SKM-1 treated with dmso at 0.1 percent for 144 hours (cell line): ENCODE measurements at regions not wholly inside any gene's neighbourhood (a gene's known extent, or its start where the extent isn't known, plus 50 kb on each side); places are given as distances from the start of the nearest gene placed in this dataset.

Experiments
- DNase-seq: peaks from one replicate; lab custom pipeline; 2025; ENCODE audit not compliant: unreplicated experiment; lab: John Stamatoyannopoulos, UW

DNA sequence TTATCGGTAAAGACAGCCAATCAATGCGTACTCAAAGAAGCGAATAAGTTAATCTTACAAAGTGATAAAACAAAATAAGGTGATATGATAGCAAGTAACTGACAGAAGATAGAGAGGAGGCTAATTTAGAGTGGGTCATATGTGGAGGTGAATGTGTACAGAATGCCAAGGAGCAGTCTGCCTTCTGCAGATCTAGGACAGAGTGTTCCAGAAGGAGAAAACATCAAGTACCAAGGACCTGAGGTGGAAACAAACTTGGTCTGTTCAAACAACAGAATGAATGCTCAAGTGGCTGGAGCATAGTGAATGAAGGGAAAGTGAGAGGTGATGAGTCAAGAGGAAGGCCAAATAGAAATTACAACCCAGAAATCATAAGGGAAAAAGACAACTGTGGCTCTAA lies 170.3 kb upstream of the BMP4 start:
- DNase-seq = no peak

DNA sequence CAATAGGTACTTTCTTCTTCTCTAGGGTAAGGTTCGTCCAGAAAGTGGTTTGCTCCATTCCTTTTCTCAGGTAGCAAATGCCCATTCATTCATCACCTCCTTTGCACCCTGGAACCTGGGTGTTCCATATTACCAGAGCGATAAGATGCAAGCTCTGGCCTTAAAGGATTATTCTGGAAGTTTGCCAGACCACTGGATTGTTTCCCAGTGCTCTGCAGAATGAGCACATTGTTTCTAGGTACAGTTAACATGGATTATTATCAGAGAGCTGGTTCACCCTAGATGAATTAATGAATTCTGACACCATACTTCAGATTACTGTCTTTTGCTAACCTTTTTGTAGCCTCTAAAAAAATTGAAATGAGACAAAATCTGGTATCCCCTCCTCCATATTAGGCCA lies 170.9 kb upstream of the BMP4 start:
- DNase-seq = no peak

DNA sequence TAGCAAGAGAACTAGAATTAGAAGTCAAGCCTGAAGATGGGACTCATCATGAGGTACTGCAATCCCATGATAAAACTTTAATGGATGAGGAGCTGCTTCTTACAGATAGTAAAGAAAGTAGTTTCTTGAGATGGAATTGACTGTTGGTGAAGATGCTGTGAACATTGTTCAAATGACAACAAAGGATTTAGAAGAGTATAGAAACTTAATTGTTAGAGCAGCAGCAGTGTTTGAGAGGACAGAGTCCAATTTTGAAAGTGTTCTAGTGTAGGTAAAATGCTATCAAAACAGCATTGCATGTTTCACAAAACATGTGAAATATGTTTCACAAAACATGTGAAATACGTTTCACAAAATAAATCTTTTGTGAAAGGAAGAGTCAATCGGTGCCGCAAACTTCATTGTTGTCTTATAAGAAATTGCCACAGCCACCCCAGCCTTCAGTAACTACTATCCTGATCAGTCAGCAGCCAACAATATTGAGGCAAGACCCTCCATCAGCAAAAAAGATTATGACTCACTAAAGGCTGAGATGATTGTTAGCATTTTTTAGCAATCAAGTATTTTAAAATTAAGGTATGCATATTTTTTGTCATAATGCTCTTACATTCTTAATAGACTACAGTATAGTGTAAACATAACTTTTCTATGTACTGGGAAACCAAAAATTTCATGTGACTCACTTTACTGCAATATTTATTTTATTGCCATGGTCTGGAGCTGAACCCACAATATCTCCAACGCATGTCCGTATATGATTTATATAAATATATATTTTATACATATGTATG lies 173.4 kb upstream of the BMP4 start:
- DNase-seq = no peak

DNA sequence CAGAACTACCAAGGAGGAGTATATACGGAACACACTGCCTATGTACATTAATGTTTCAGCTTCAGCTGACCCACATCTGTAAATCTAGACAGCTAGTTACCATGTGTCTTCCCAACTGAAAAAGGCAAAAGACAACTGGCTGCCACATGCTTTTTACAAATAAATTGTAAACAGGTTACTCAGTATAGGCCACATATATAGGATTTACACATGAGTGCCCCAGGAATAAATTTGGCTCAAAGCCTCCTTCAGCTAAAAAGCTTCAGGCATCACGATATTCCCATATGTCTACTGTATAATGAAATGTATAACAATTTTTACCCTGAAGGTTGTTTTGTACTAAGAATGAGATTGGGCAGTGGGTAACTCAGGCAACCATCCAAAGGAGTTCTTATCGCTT lies 175.9 kb upstream of the BMP4 start:
- no peak for DNase-seq

DNA sequence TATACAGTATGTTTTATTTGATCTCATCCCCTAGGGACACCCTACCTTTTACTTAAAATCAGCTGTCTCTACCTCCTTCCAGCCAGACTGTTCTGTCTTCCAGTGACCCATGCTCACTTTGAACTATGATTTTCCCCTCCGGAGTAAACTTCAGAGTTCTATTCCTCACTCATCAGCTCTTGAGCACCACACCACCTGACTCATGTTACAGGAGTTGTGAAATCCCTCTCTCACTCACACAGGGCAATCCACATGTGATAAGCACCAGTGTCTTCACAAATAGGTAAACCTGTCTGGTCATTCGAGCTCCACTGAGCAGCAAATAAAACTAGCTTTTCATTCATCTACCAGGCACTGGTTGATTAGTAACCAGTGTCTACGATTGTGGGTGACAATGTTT lies 177.3 kb upstream of the BMP4 start:
- no peak for DNase-seq

DNA sequence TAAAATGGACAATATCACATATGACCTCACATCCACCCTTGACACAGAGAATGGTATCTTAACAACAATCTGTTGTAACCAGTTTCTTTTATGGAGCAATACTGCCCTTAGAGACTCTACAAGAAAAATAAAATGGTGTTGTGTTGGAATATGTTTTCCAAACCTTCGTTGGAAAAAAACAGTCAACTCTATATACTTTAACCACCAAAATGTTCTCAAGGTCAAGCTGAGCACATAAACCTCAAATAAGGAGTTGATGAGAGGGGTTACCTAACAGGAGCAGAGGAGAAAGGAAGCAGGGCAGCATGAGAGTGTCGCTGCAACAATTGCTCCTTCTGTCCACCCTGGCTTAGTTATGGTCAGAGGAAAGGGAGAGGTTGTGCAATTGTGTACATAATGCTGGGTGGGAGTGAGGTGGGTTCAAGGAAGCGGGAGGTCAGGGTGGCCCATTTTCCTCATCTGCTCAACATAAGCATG lies 179.2 kb upstream of the BMP4 start:
- no peak for DNase-seq

DNA sequence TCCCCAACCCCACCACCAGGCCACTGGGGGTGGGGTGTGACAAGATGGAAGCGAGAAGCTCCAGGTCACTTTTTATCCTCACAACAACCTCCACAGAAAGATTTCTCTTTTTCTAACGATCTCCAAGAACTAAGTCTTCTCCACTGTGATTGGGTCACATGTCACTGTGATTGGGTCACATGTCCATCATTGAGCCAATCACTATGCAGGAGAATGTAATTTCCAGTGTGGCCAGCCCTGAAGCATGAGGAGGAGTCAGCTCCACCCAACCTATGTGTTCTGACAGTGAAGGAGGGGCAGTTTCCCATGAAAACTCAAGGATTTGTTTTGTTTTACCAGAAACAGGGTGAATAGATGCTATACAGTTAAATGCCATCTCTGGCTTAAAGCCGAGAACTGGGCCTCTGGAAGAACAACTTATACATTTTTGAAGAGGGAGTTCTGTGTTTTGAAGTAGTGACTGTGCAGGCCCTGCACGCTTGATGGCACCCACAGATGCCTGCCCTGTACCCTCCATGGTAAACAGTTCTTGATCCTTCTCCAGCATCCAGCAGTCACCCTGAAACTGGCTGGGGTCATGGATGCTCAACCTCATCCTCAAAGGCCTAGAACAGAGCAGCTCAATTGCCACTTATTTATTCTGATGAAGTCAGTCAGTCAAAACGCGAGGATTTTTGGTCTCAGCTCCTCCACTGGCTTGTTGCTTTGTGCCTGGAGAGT lies 180.4 kb upstream of the BMP4 start:
- DNase-seq = no peak

DNA sequence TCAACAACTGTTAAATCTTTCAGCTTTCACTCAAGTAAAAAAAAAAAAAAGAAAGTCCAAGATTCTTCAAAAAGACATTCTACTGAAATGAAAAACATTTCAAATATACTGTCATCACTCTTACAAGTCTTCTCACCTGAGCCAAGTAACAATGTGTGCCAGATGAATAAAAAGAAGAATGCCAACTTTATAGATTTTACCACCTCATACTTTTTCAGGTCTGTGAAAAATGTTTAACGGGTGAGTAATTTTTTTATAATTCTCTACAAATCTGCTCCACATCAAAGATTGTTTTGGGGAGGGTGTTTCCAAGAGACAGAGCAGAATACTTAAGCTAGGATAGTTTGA lies 181.0 kb upstream of the BMP4 start:
- DNase-seq = no peak

DNA sequence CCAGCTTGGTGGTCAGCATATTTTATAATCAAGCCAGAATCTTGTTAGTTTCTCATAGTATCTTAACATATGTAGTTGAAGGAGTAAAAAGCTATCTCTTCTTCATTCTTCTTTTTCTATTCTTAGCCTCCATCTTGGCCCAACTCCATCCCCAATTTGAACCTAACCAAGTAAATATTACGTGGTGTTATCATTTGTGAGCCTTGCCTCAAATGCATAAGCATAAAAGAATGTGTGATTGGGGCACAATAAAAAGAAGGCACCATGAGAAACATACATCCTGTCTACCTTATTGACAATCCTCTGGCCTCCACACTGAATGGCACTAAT lies 181.4 kb upstream of the BMP4 start:
- no peak for DNase-seq

DNA sequence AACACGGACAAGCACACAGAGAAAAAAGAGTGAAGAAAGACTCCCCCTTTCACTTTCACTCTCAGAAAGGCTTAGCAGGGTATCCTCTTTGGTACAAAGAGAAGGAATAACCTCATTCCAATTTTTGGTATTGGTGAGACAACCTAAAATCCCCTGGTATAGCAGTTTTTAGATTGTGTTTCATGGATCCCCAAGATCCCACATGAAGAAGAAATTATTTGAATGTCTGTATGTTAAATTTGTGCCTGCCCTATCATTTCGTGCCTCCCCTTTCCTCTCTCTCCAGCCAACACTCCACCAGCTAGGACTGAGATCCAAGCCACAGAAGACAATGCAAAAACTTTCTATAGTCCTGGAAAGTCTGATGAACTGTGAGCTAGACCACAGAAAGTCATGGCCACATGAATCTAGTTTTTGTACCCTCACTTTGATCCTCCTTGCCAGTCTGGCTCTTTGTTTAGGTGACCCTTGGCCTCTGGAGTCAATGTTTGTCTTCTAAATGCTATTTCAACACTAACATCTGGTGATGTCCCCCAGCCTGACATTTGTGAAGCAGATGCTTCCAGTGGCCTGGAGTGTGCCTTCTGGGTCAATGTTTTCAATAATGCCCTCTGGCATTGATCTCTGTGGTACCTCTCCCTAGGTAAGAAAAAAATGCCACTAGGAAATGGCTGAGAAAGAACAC lies 181.9 kb upstream of the BMP4 start:
- DNase-seq = no peak

DNA sequence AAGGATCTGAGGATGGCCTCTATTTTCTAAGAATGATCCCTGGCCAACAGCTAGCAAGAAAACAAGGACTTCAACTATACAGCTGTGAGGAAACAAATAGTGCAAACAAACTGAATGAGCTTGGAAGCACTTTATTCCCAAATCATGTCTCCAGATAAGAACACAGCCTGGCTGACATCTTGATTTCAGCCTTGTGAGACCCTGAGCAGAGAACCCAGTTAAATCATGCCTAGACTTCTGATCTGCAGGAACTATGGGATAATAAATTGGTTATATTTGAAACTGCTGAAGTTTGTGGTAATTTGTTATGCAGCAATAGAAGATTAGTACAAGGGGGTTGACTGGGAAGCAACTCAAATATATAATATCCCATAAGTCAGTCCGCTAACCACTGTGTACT lies 183.9 kb upstream of the BMP4 start:
- no peak for DNase-seq

DNA sequence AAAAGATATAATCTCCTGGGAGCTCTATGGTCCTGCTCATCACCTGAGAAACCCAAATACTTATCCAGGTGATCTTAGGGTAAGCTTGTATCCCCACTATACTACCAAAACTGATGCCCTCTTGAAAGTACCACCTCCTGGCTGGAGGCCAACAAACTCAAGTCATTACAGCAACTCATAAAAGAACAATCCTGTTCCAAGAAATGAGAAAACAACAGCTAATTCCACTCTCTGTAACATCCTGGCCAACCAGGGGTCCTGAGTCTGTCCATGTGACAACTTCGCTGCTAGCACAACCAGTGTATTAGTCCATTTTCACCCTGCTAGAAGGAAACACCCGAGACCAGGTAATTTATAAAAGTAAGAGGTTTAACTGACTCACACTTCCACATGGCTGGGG lies 190.0 kb upstream of the BMP4 start:
- no peak for DNase-seq

DNA sequence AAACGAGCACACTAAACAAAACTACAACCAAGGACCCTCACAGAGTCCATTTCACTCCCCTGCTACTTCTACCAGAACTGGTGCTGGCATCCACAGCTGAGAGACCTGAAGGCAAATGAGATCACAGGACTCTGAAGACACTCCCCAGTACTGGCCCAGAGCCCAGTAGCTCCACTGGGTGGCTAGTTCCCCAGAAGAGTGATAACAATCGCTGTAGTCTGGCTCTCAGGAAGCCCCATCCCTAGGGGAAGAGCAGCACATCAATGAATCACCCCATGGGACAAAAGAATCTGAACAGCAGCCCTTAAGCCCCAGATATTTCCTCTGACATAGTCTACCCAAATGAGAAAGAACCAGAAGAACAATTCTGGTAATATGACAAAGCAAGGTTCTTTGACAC lies 190.7 kb upstream of the BMP4 start:
- DNase-seq = no peak

DNA sequence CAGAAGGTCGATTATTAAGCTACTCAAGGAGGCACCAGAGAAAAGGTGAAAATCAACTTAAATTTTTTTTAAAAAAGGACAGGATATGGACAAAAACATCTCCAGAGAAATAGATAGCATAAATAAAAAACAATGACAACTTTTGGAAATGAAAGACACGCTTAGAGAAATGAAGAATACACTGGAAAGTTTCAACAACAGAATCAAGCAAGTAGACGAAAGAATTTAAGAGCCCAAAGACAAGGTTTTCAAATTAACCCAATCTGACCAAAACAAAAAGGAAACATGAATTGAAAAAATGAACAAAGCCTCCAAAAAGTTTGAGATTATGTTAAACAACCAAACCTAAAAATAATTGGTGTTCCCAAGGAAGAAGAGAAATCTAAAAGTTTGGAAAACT lies 191.1 kb upstream of the BMP4 start:
- DNase-seq = no peak

DNA sequence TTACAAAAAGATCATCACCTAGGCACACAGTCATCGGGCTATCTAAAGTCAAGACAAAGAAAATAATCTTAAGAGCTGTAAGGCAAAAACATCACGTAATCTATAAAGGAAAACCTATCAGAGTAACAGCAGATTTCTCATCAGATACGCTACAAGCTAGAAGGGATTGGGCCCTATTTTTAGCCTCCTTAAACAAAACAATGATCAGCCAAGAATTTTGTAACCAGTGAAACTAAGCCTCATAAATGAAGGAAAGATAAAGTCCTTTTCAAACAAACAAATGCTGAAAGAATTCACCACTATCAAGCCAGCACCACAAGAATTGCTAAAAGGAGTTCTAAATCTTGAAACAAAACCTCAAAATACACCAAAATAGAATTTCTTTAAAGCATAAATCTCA lies 191.6 kb upstream of the BMP4 start:
- no peak for DNase-seq

DNA sequence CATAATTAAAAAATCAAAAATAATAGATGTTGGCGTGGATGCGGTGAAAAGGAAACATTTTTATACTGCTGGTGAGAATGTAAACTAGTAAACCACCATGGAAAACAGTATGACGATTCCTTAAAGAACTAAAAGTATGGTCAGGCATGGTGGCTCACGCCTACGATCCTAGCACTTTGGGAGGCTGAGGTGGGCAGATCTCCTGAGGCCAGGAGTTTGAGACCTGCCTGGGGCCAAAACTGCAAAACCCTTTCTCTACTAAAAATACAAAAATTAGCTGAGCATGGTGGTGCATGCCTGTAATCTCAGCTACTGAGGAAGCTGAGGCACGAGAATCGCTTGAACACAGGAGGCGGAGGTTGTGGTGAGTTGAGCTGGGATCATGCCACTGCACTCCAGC lies 195.7 kb upstream of the BMP4 start:
- DNase-seq = no peak

DNA sequence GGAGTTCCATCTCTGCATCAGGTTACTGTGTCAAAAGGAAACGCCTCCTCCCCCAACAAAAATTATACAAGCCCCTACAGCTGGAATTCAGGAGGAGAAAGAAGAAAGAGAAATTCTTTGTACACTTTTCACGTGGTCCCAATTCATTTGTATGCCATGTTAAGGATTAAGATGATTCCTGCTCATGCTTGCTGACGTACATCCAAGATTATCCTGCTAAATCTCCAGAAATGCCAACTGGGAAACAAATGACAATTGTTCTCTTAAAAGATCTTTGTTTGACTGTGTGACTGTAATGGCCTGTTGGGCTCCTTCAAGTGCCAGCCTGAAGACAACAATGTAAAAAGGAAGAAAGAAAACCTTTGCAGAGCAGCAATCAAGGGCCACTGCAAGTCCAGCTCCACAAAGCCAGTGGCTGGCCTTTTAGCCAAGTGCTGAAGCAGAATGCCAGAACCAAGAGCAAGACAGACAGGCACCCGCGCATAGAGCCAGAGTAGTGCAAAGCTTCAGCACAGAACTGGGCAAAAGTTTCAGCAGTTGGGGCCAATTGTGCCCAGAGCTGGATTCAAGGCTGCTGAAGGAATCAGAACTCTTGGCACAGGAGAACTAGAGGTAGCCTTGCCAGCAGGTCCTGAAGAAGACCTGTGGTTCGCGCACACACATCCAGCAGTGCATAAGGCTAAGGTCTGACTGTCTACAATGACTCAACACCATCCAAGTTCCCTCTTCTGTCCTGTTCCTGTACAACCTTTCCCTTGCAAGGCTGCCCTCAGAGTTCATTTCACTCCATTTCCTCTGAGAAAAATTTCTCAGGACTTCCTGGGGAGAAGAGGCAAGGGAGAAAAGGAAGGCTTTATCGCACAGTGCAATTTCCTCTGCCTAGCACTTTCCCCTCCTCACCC lies 209.7 kb upstream of the BMP4 start:
- DNase-seq = no peak

DNA sequence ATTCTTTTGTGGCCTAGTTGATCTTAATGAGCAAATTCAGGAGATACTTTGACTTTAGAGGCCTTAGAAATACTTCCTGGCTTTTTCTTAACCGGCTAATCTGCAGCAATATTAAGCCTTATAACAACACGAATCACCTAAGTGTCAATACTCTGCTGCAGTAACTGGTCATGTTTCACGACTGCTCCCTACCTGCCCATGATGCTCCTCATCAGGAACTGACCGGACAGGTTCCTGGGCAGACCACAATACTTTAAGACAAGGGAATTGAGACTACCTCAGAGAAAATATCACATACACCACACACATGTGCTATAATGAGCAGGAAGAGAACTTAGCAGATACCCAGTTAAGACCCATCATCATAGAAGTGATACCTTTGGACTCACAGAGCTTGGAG lies 211.9 kb upstream of the BMP4 start:
- no peak for DNase-seq

DNA sequence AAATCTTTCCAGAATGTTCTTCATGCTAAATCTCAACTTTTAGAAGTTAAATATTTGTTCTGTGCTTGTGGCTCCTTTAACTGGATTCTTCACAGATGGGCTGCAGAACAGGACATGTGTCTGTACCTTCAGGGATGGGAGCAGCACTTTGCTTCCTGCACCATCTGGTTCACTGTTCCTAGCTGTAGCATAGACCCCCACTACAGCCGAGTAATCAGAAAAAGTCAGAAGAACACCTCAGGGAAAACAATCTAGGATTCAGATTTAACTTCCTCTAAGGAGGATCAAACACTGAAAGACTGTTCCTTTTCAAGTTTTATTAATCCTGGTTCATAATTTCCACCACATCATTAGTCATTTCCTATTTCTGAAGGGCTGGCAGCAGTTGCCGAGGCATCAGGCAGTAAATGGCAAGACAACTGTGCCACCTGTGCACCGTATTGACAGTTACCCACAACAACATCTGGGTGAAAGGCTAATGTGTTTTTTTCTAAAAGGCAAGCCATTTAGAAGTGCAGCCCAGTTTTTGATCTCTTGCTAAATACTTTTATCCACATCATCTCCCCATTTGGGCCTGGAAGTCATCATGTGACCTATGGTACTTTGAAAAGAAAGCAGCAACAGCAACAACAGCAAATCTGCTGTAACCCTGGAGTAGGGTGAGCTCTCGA lies 212.8 kb upstream of the BMP4 start:
- DNase-seq = no peak

DNA sequence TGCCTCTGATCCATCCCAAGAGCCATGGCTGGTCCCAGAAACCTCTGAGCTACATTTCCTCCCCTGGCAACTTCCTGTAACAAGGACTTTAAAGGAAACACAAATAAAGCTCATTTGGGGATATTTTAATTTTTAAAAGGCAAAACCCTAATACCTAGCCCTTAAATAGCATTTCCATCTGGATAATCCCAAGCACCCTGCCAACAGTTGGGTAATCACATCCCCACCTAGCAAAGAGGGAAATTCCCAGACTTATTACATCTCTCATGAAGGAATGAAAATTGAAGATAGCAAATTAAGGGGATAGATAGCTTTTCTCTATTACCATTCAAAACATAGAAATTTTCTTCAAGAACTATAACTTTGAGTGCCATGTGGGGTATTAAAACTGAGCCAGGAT lies 213.7 kb upstream of the BMP4 start:
- DNase-seq = no peak

DNA sequence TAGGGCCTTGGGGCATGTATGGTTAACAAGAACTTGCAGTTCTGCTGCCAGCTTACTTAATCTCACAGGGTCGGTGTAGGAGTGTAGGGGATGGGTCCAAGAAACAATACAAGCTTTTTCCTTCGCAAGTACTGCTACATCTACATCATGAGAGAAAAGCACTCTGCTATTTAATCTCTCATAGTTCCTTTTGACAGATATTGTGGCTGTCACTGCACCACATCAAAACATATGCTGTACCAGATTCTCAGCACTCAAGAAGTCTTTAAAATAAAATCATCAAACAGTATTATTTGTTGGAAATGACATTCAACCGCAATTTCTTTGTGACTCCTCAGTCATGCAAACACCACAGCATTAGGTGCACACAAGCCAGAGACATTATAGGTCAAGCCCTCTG lies 215.5 kb upstream of the BMP4 start:
- DNase-seq = no peak
